Endothelial cell of umbilical vein (primary cell): ENCODE measurements at regions not wholly inside any gene's neighbourhood (a gene's known extent, or its start where the extent isn't known, plus 50 kb on each side); places are given as distances from the start of the nearest gene placed in this dataset.

Experiments
- BruUV-seq: library from RNA; stranded (reverse); fragments of 400-500 nt; replicated peaks from 2 replicates; lab custom pipeline; 2021; lab: Mats Ljungman, UMichigan
- CTCF ChIA-PET: fragments of 300-600, 350-600 bp; sonication (Branson Sonifier 250); formaldehyde crosslinking; loops from one replicate; lab custom pipeline; 2021; ENCODE audit warnings: antibody characterized with exemption, inconsistent platforms; lab: Charles Lee
- POLR2A ChIA-PET: fragments of 300-600, 350-600 bp; sonication (Branson Sonifier 250); formaldehyde crosslinking; loops from one replicate; lab custom pipeline; 2021; ENCODE audit warnings: antibody characterized with exemption, inconsistent platforms; lab: Charles Lee
- DNase-seq: peaks from one replicate; pipeline ENCODE4 v3.0.0-alpha.2; 2011; ENCODE audit warnings: low read depth, low spot score
- FAIRE-seq: peaks from 2 replicates; lab custom pipeline; 2011; peaks lifted over from hg19 to GRCh38; lab: Jason Lieb, UNC
- H2AFZ ChIP-seq: 2 replicates; pipeline ENCODE4 v1.6.0; 2012; ENCODE audit warnings: low read depth, low read length, control low read depth, inconsistent platforms
- H3K27ac ChIP-seq: 2 replicates; pipeline ENCODE4 v1.5.1; 2011; ENCODE audit warnings: low read depth, mild to moderate bottlenecking, control low read depth, low read length, moderate library complexity; ENCODE audit not compliant: insufficient read depth
- H3K27me3 ChIP-seq, 2 experiments: 2 replicates each; pipeline versions ENCODE4 v1.6.0 to v1.6.1; 2011; ENCODE audit warnings: low read length in 2 of 2, mixed read lengths in 1 of 2; ENCODE audit not compliant: control insufficient read depth in 2 of 2, insufficient read depth in 2 of 2
- H3K36me3 ChIP-seq, 2 experiments: 2 replicates in 1 of 2; 3 replicates in 1 of 2; pipeline ENCODE4 v1.5.1; 2011; ENCODE audit warnings: low read length in 2 of 2, mild to moderate bottlenecking in 1 of 2, moderate library complexity in 1 of 2; ENCODE audit not compliant: control insufficient read depth in 2 of 2, insufficient read depth in 2 of 2; ENCODE audit errors: extremely low read depth in 1 of 2
- H3K4me1 ChIP-seq: 3 replicates; pipeline ENCODE4 v1.5.1; 2011; ENCODE audit warnings: mild to moderate bottlenecking, low read length; ENCODE audit not compliant: control insufficient read depth, insufficient read depth; ENCODE audit errors: extremely low read depth
- H3K4me2 ChIP-seq: 2 replicates; pipeline ENCODE4 v1.6.1; 2011; ENCODE audit warnings: low read length, control low read depth, mixed read lengths; ENCODE audit not compliant: insufficient read depth
- H3K4me3 ChIP-seq, 3 experiments: fragments of 200-600 bp in 1 of 3; sonication (generic), shearing (Covaris generic) in 1 of 3; replicated peaks in 1 of 3; 2 replicates each; pipeline ENCODE4 v1.5.1; 2011 to 2016; ENCODE audit warnings: control low read depth in 3 of 3, low read length in 3 of 3, mild to moderate bottlenecking in 2 of 3, inconsistent platforms in 1 of 3, low read depth in 1 of 3, moderate library complexity in 1 of 3; ENCODE audit not compliant: insufficient read depth in 1 of 3
- H3K79me2 ChIP-seq: 2 replicates; pipeline ENCODE4 v1.6.0; 2012; ENCODE audit warnings: low read length, inconsistent platforms; ENCODE audit not compliant: control insufficient read depth, insufficient read depth
- H3K9ac ChIP-seq: replicated peaks from 2 replicates; pipeline ENCODE3; 2011; ENCODE audit warnings: low read length, control low read depth; ENCODE audit not compliant: insufficient read depth; ENCODE audit errors: extremely low read depth
- H3K9me1 ChIP-seq: replicated peaks from 3 replicates; pipeline ENCODE4 v1.6.0; 2011; ENCODE audit warnings: mild to moderate bottlenecking, low read length; ENCODE audit not compliant: control insufficient read depth, insufficient read depth; ENCODE audit errors: extremely low read depth
- H3K9me3 ChIP-seq: replicated peaks from 2 replicates; pipeline ENCODE4 v1.5.1; 2012; ENCODE audit warnings: low read length, inconsistent platforms; ENCODE audit not compliant: control insufficient read depth, insufficient read depth
- H4K20me1 ChIP-seq: replicated peaks from 2 replicates; pipeline ENCODE3; 2011; ENCODE audit warnings: mild to moderate bottlenecking, low read length; ENCODE audit not compliant: control insufficient read depth, insufficient read depth; ENCODE audit errors: extremely low read depth
- EZH2 ChIP-seq: IDR thresholded peaks from 2 replicates; pipeline ENCODE4 v1.6.1; 2012; ENCODE audit warnings: borderline replicate concordance, low read depth, mild to moderate bottlenecking, moderate library complexity, low read length, inconsistent platforms; ENCODE audit not compliant: severe bottlenecking
- FOS ChIP-seq: IDR thresholded peaks from 2 replicates; pipeline ENCODE4 v1.6.1; 2011; ENCODE audit warnings: mild to moderate bottlenecking, low read length, moderate library complexity, borderline replicate concordance; ENCODE audit not compliant: insufficient read depth
- GATA2 ChIP-seq: IDR thresholded peaks from 2 replicates; pipeline ENCODE4 v1.7.0; 2011; ENCODE audit warnings: low read depth, mild to moderate bottlenecking, moderate library complexity, mixed read lengths, low read length; ENCODE audit not compliant: insufficient read length, insufficient read depth
- JUN ChIP-seq: IDR thresholded peaks from 2 replicates; pipeline ENCODE4 v1.6.1; 2011; ENCODE audit warnings: borderline replicate concordance, low read depth; ENCODE audit not compliant: insufficient read length, insufficient read depth
- MYC ChIP-seq: IDR thresholded peaks from one replicate; pipeline ENCODE4 v1.6.1; 2011; ENCODE audit warnings: mild to moderate bottlenecking, low read depth, low read length
- POLR2A ChIP-seq: IDR thresholded peaks from 2 replicates; pipeline ENCODE4 v1.6.1; 2012; ENCODE audit warnings: low read depth, mild to moderate bottlenecking, control low read depth, low read length
- POLR2AphosphoS5 ChIP-seq: IDR thresholded peaks from 2 replicates; pipeline ENCODE4 v1.6.1; 2012; ENCODE audit warnings: low read depth, mild to moderate bottlenecking, control low read depth, low read length, moderate library complexity; ENCODE audit not compliant: insufficient read depth
- dilution Hi-C: fragments of 300-500 bp; cut with MboI; formaldehyde crosslinking; loops from one replicate; pipeline ENCODE4 v1.15.0; 2019; ENCODE audit warnings: low sequenced_read_pairs; ENCODE audit not compliant: extremely low pct_ligation_motif_present
- intact Hi-C: fragments of 100-400 bp; cut with micrococcal nuclease; formaldehyde crosslinking; loops from one replicate; pipeline ENCODE4 v1.10.0; 2022
- TF ChIP-seq, protein P1 (sequence below), 2 donors: IDR thresholded peaks; 1 replicate in 1 of 2; 2 replicates in 1 of 2; pipeline ENCODE4 v1.5.1; 2011; ENCODE audit warnings: low read length in 2 of 2, mild to moderate bottlenecking in 2 of 2, moderate library complexity in 2 of 2, control low read depth in 1 of 2, inconsistent platforms in 1 of 2, low read depth in 1 of 2; ENCODE audit not compliant: insufficient read depth in 1 of 2; ENCODE audit errors: extremely low read depth in 1 of 2
- TF ChIP-seq, protein P2 (sequence below): IDR thresholded peaks from 2 replicates; pipeline ENCODE4 v1.6.1; 2011; ENCODE audit not compliant: insufficient read depth, insufficient read length

DNA sequence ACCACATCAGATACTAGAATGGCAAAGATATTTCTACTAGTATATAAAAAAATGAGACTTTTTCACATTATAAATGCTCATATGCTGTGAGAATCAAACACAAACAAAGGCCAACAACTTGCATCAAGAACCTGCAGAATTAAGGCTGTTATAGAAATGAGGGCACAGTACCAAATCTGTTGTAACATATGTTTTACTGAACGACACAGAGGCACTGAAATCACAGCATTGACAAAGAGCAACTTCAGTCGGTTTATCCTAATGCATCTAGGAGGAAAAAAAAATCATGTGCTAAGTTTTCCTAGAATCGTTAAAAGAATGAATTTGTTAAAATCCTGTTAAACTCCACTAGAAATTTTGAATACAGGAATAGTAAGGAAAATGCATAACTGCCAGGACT, 617.4 kb upstream of the NETO1 start:
- Histone ChIP-seq H3K4me2 (no peak overlapping the region), H3K36me3 (no peaks in the 10 kb centered on the region), H3K4me1 (no peaks in the 10 kb centered on the region), H3K4me3 (no peak overlapping the region), H3K27me3 (no peaks in the 10 kb centered on the region), H3K79me2 (no peaks in the 10 kb centered on the region), H4K20me1 (no peaks in the 10 kb centered on the region), H3K9me1 (no peaks in the 10 kb centered on the region), H3K9ac (no peak overlapping the region), H2AFZ (no peak overlapping the region), H3K9me3 (peaks cover 2% of the 10 kb centered on the region), H3K27ac (no peak overlapping the region)
- POLR2A ChIA-PET, result no interaction called here
- no peak for DNase-seq
- TF ChIP-seq FOS (no peak), POLR2AphosphoS5 (no peak), JUN (no peak), MYC (no peak), POLR2A (no peak)
- TF ChIP-seq, protein P1, sequence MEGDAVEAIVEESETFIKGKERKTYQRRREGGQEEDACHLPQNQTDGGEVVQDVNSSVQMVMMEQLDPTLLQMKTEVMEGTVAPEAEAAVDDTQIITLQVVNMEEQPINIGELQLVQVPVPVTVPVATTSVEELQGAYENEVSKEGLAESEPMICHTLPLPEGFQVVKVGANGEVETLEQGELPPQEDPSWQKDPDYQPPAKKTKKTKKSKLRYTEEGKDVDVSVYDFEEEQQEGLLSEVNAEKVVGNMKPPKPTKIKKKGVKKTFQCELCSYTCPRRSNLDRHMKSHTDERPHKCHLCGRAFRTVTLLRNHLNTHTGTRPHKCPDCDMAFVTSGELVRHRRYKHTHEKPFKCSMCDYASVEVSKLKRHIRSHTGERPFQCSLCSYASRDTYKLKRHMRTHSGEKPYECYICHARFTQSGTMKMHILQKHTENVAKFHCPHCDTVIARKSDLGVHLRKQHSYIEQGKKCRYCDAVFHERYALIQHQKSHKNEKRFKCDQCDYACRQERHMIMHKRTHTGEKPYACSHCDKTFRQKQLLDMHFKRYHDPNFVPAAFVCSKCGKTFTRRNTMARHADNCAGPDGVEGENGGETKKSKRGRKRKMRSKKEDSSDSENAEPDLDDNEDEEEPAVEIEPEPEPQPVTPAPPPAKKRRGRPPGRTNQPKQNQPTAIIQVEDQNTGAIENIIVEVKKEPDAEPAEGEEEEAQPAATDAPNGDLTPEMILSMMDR (IDR thresholded peaks at IDR 0.05; ENCODE audit: extremely low read depth in 1 of 2, insufficient read depth in 1 of 2, low read depth in 1 of 2, low read length in 2 of 2), result no peak
- intact Hi-C loops, result no loop called here
- BruUV-seq, result no TSS peak
- CTCF ChIA-PET, result no interaction called here
- no peak for FAIRE-seq
- dilution Hi-C loops, result no loop called here

DNA sequence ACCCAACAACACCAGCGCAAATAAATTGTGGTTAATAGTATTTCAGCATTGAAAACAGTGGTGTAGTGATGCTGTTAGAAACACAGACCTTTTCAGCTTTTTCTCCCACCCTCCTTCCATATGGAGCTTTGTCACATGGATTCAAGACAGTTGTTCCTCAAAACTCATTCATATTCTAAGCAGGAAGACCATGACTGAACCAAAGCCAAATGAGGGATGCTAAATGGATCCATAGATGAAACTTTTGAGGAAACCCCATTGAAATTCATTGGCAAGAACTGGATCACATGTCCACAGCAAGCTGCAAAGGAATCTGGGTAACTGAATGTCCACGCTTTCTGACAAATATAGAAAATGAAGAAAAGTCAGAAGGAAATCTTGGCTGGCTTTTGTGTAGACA, 615.1 kb upstream of the NETO1 start:
- Histone ChIP-seq H4K20me1 (no peaks in the 10 kb centered on the region), H3K9ac (no peak overlapping the region), H3K79me2 (no peaks in the 10 kb centered on the region), H3K36me3 (no peaks in the 10 kb centered on the region), H3K9me3 (peaks cover 3% of the 10 kb centered on the region), H2AFZ (no peak overlapping the region), H3K27me3 (no peaks in the 10 kb centered on the region), H3K4me2 (no peak overlapping the region), H3K9me1 (no peaks in the 10 kb centered on the region), H3K4me3 (no peak overlapping the region), H3K4me1 (no peaks in the 10 kb centered on the region), H3K27ac (no peak overlapping the region)
- DNase-seq, result no peak
- no peak for FAIRE-seq
- BruUV-seq, result no TSS peak
- intact Hi-C loops, result no loop called here
- ChIA-PET CTCF (no interaction called here), POLR2A (no interaction called here)
- dilution Hi-C loops, result no loop called here
- TF ChIP-seq EZH2, result no peak
- no peak for TF ChIP-seq FOS
- TF ChIP-seq, protein P2, sequence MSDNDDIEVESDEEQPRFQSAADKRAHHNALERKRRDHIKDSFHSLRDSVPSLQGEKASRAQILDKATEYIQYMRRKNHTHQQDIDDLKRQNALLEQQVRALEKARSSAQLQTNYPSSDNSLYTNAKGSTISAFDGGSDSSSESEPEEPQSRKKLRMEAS, result no peak
- no peak for TF ChIP-seq JUN
- TF ChIP-seq POLR2AphosphoS5, result no peak
- TF ChIP-seq MYC, result no peak
- TF ChIP-seq POLR2A, result no peak
- TF ChIP-seq, protein P1 (IDR thresholded peaks at IDR 0.05; ENCODE audit: extremely low read depth in 1 of 2, insufficient read depth in 1 of 2, low read depth in 1 of 2, low read length in 2 of 2), result no peak
- TF ChIP-seq GATA2, result no peak
